H1 (cell line): ENCODE measurements at regions not wholly inside any gene's neighbourhood (a gene's known extent, or its start where the extent isn't known, plus 50 kb on each side); places are given as distances from the start of the nearest gene placed in this dataset.
A peak's percentile ranks its signal among the peaks of the same experiment; 100 is the strongest.

Experiments
- CTCF ChIA-PET: fragments of 300-600 bp; sonication (Branson Sonifier 250); formaldehyde crosslinking; loops from one replicate; lab custom pipeline; 2021; ENCODE audit not compliant: partially characterized antibody; lab: Charles Lee
- POLR2A ChIA-PET: fragments of 300-600 bp; sonication (Branson Sonifier 250); formaldehyde crosslinking; loops from one replicate; lab custom pipeline; 2021; ENCODE audit warnings: inconsistent platforms; ENCODE audit not compliant: partially characterized antibody; lab: Charles Lee
- DNase-seq, 2 experiments: peaks; one replicate each; pipeline versions ENCODE4 v3.0.0 to v3.0.0-alpha.2; 2010 to 2022; ENCODE audit warnings: low spot score in 2 of 2, low read depth in 1 of 2, mixed read lengths in 1 of 2
- FAIRE-seq: peaks from 2 replicates; lab custom pipeline; 2011; peaks lifted over from hg19 to GRCh38; lab: Jason Lieb, UNC
- H2AFZ ChIP-seq: 2 replicates; pipeline ENCODE4 v1.8.1; 2012; ENCODE audit warnings: low read length, inconsistent platforms
- H2AK5ac ChIP-seq: 2 replicates; pipeline ENCODE4 v1.6.1; 2013; ENCODE audit warnings: low read depth, low read length
- H2BK120ac ChIP-seq: replicated peaks from 2 replicates; pipeline ENCODE3; 2013; ENCODE audit warnings: low read depth, low read length, inconsistent platforms
- H2BK12ac ChIP-seq: 2 replicates; pipeline ENCODE4 v1.6.1; 2013; ENCODE audit warnings: low read depth, low read length
- H2BK15ac ChIP-seq: 2 replicates; pipeline ENCODE4 v1.6.1; 2013; ENCODE audit warnings: low read length
- H2BK20ac ChIP-seq: 2 replicates; pipeline ENCODE4 v1.6.1; 2013; ENCODE audit warnings: low read length
- H2BK5ac ChIP-seq: 2 replicates; pipeline ENCODE4 v1.6.1; 2013; ENCODE audit warnings: low read depth, low read length
- H3K14ac ChIP-seq: 2 replicates; pipeline ENCODE4 v1.6.1; 2013; ENCODE audit warnings: inconsistent platforms; ENCODE audit not compliant: insufficient read length
- H3K18ac ChIP-seq: 2 replicates; pipeline ENCODE4 v1.6.1; 2013; ENCODE audit warnings: low read length; ENCODE audit errors: extremely low read depth
- H3K23ac ChIP-seq: 2 replicates; pipeline ENCODE4 v1.6.1; 2013; ENCODE audit warnings: inconsistent platforms; ENCODE audit not compliant: insufficient read length
- H3K23me2 ChIP-seq: 2 replicates; pipeline ENCODE4 v1.6.1; 2013; ENCODE audit warnings: low read depth, low read length
- H3K27ac ChIP-seq: 2 replicates; pipeline ENCODE4 v1.6.1; 2011; ENCODE audit warnings: low read depth, low read length, inconsistent platforms
- H3K27me3 ChIP-seq, 4 experiments: replicated peaks in 1 of 4; 1 replicate in 1 of 4; 2 replicates in 3 of 4; pipeline versions ENCODE4 v1.6.1 to v1.8.1; 2011 to 2013; ENCODE audit warnings: low read length in 3 of 4, mild to moderate bottlenecking in 3 of 4, inconsistent platforms in 2 of 4, mixed read lengths in 2 of 4, moderate library complexity in 1 of 4; ENCODE audit not compliant: control insufficient read depth in 3 of 4, insufficient read depth in 3 of 4; ENCODE audit errors: extremely low read depth in 1 of 4
- H3K36me3 ChIP-seq, 4 experiments: 2 replicates each; pipeline versions ENCODE4 v1.6.1 to v1.8.1; 2011 to 2013; ENCODE audit warnings: mild to moderate bottlenecking in 4 of 4, low read length in 3 of 4, moderate library complexity in 2 of 4, control low read depth in 1 of 4, inconsistent platforms in 1 of 4; ENCODE audit not compliant: insufficient read depth in 4 of 4, control insufficient read depth in 2 of 4
- H3K4ac ChIP-seq: replicated peaks from 2 replicates; pipeline ENCODE3; 2013; ENCODE audit warnings: low read length, low read depth, mixed read lengths, inconsistent platforms; ENCODE audit not compliant: insufficient read length
- H3K4me1 ChIP-seq, 4 experiments: replicated peaks in 1 of 4; 1 replicate in 1 of 4; 2 replicates in 3 of 4; pipeline versions ENCODE4 v1.6.1 to v1.8.1; 2011 to 2013; ENCODE audit warnings: low read length in 3 of 4, inconsistent platforms in 2 of 4, mixed read lengths in 1 of 4; ENCODE audit not compliant: insufficient read depth in 4 of 4, control insufficient read depth in 3 of 4
- H3K4me2 ChIP-seq, 2 experiments: 2 replicates each; pipeline versions ENCODE4 v1.6.1 to v1.8.1; 2011 to 2013; ENCODE audit warnings: low read depth in 2 of 2, low read length in 2 of 2, control low read depth in 1 of 2, inconsistent platforms in 1 of 2, mild to moderate bottlenecking in 1 of 2; ENCODE audit not compliant: insufficient read depth in 1 of 2
- H3K4me3 ChIP-seq, 4 experiments: fragments of 200-600, 300-600 bp in 1 of 4; sonication (generic), shearing (Covaris generic), sonication (Bioruptor Twin) in 1 of 4; 2 replicates each; pipeline versions ENCODE4 v1.5.1 to v1.8.1; 2011 to 2016; ENCODE audit warnings: low read length in 4 of 4, low read depth in 3 of 4, control low read depth in 2 of 4, inconsistent platforms in 2 of 4, mild to moderate bottlenecking in 2 of 4, mixed read lengths in 1 of 4, moderate library complexity in 1 of 4; ENCODE audit not compliant: insufficient read depth in 2 of 4; ENCODE audit errors: extremely low read depth in 1 of 4
- H3K56ac ChIP-seq: replicated peaks from 2 replicates; pipeline ENCODE3; 2013; ENCODE audit warnings: low read depth, mild to moderate bottlenecking, mixed read lengths, low read length, inconsistent platforms; ENCODE audit not compliant: insufficient read length
- H3K79me1 ChIP-seq: 2 replicates; pipeline ENCODE4 v1.6.1; 2013; ENCODE audit warnings: low read depth, low read length, control low read depth
- H3K79me2 ChIP-seq, 2 experiments: 2 replicates each; pipeline versions ENCODE4 v1.6.1 to v1.8.1; 2012 to 2013; ENCODE audit warnings: low read length in 2 of 2, mild to moderate bottlenecking in 2 of 2, inconsistent platforms in 1 of 2; ENCODE audit not compliant: insufficient read depth in 2 of 2, control insufficient read depth in 1 of 2
- H3K9ac ChIP-seq, 4 experiments: replicated peaks in 1 of 4; 1 replicate in 1 of 4; 2 replicates in 3 of 4; pipeline versions ENCODE4 v1.6.1 to v1.8.1; 2011 to 2013; ENCODE audit warnings: low read depth in 3 of 4, low read length in 3 of 4, control low read depth in 2 of 4, mild to moderate bottlenecking in 2 of 4, moderate library complexity in 2 of 4, inconsistent platforms in 1 of 4; ENCODE audit errors: extremely low read depth in 1 of 4
- H3K9me3 ChIP-seq, 2 experiments: 2 replicates each; pipeline versions ENCODE4 v1.6.1 to v1.8.1; 2012 to 2013; ENCODE audit warnings: mild to moderate bottlenecking in 2 of 2, moderate library complexity in 2 of 2, control low read depth in 1 of 2, inconsistent platforms in 1 of 2, low read depth in 1 of 2, low read length in 1 of 2, mixed read lengths in 1 of 2; ENCODE audit not compliant: insufficient read depth in 2 of 2
- H4K20me1 ChIP-seq, 2 experiments: replicated peaks in 1 of 2; 2 replicates each; pipeline versions ENCODE3 to v1.8.1; 2011 to 2013; ENCODE audit warnings: inconsistent platforms in 2 of 2, low read length in 2 of 2, mild to moderate bottlenecking in 1 of 2; ENCODE audit not compliant: insufficient read depth in 2 of 2, control insufficient read depth in 1 of 2
- H4K5ac ChIP-seq: 2 replicates; pipeline ENCODE4 v1.6.1; 2013; ENCODE audit warnings: low read length, low read depth, mixed read lengths, inconsistent platforms; ENCODE audit not compliant: insufficient read length
- H4K8ac ChIP-seq: 2 replicates; pipeline ENCODE4 v1.8.0; 2013; ENCODE audit warnings: mild to moderate bottlenecking, moderate library complexity, low read length, inconsistent platforms; ENCODE audit not compliant: insufficient read depth; ENCODE audit errors: extremely low read depth
- H4K91ac ChIP-seq: replicated peaks from 2 replicates; pipeline ENCODE3; 2013; ENCODE audit warnings: low read length, mixed read lengths, inconsistent platforms; ENCODE audit not compliant: insufficient read length
- CTCF ChIP-seq, 3 experiments: IDR thresholded peaks; 1 replicate in 2 of 3; 2 replicates in 1 of 3; pipeline versions ENCODE4 v1.5.1 to v1.6.1; 2011; ENCODE audit warnings: low read length in 3 of 3, mild to moderate bottlenecking in 3 of 3, inconsistent platforms in 2 of 3, low read depth in 1 of 3, moderate library complexity in 1 of 3; ENCODE audit not compliant: insufficient read depth in 1 of 3; ENCODE audit errors: control extremely low read depth in 1 of 3
- RAD21 ChIP-seq, 2 experiments: IDR thresholded peaks in 1 of 2; conservative IDR thresholded peaks in 1 of 2; 2 replicates each; pipeline ENCODE4 v1.6.1; 2011; ENCODE audit warnings: low read depth in 2 of 2, low read length in 2 of 2, improper control_type of control experiment in 1 of 2, inconsistent platforms in 1 of 2, mild to moderate bottlenecking in 1 of 2, moderate library complexity in 1 of 2
- RNF2 ChIP-seq: fragments of 200-900, 300-1000 bp; sonication (generic); IDR thresholded peaks from 2 replicates; pipeline ENCODE4 v1.7.1; 2016; ENCODE audit warnings: borderline replicate concordance, low read depth, mild to moderate bottlenecking, antibody characterized with exemption, low read length; ENCODE audit not compliant: poor library complexity, severe bottlenecking; ENCODE audit errors: missing control alignments
- WGBS, 2 experiments: shearing (Covaris generic) in 1 of 2; methylation state at CpG; one replicate each; pipeline versions ENCODE4 v1.1.6 to v1.1.7; 2013 to 2015; ENCODE audit warnings: low lambda C conversion rate in 2 of 2, mixed read lengths in 2 of 2, inconsistent platforms in 1 of 2, low coverage in 1 of 2, missing lambda C conversion rate in 1 of 2; ENCODE audit not compliant: insufficient replicate concordance in 2 of 2, insufficient coverage in 1 of 2, insufficient read length in 1 of 2; ENCODE audit errors: extremely low coverage in 1 of 2, missing lambda C conversion rate in 1 of 2; 5-methylcytosine and 5-hydroxymethylcytosine counted together

- no peak overlapping the region for H3K4me3 ChIP-seq
- no peaks in the 10 kb centered on the region for H3K4me1 ChIP-seq
- CTCF ChIA-PET: interaction anchor here (0.7 to 2.2 kb wide), 16 partner anchors 9 to 635 kb away, joined by 3 to 28 read pairs (median 3); no protein-coding TSS in a partner anchor
- FAIRE-seq (no peak), DNase-seq (peak; percentile 15 to 64)
- no peaks in the 10 kb centered on the region for H3K79me2 ChIP-seq
- H4K8ac ChIP-seq: no peak overlapping the region
- no peak overlapping the region for H3K27ac ChIP-seq
- H3K36me3 ChIP-seq: no peaks in the 10 kb centered on the region
- peaks cover 0 to 3% of the 10 kb centered on the region in 2 experiments; a peak in 1 of 4 replicates for H3K9me3 ChIP-seq
- H3K14ac ChIP-seq: no peak overlapping the region
- H2AFZ ChIP-seq: peak overlapping the region; percentile 84; the same call in 1 of the 2 replicates
- no peak overlapping the region for H2BK120ac ChIP-seq
- H3K23ac ChIP-seq: no peak overlapping the region
- no peak overlapping the region for H3K4me2 ChIP-seq
- no peaks in the 10 kb centered on the region for H4K20me1 ChIP-seq
- H3K18ac ChIP-seq: no peak overlapping the region
- no peak overlapping the region for H3K56ac ChIP-seq
- POLR2A ChIA-PET: no interaction called here
- H3K27me3 ChIP-seq: no peaks in the 10 kb centered on the region
- no peaks in the 10 kb centered on the region for H3K79me1 ChIP-seq
- no peak overlapping the region for H2BK12ac ChIP-seq
- no peak overlapping the region for H3K9ac ChIP-seq
- no peak overlapping the region for H4K5ac ChIP-seq
- H3K4ac ChIP-seq: no peak overlapping the region
- H2BK15ac ChIP-seq: no peak overlapping the region
- TF ChIP-seq RAD21 (IDR thresholded peaks at IDR 0.05 in 1 of 2, conservative IDR thresholded peaks at IDR 0.05 in 1 of 2; ENCODE audit: low read depth in 2 of 2, low read length in 2 of 2) (peak; percentile 37 to 58), CTCF (IDR thresholded peaks at IDR 0.05; ENCODE audit: control extremely low read depth in 1 of 3, insufficient read depth in 1 of 3, low read depth in 1 of 3, low read length in 3 of 3) (peak; percentile 43 to 65 (median 54)), RNF2 (no peak)
- no peak overlapping the region for H4K91ac ChIP-seq
- no peak overlapping the region for H2BK5ac ChIP-seq
- H3K23me2 ChIP-seq: no peaks in the 10 kb centered on the region
- no peak overlapping the region for H2BK20ac ChIP-seq
- H2AK5ac ChIP-seq: no peak overlapping the region
- WGBS, 2 experiments: 73% methylated on average over 3 of the region's 3 CpGs; no CpG with 5 or more reads in 1 of the 2 experiments
Measured at GRCh38 chr14:25308244-25308643, 258.3 kb upstream of the STXBP6 start.
